GM12875 (cell line): ENCODE measurements at regions not wholly inside any gene's neighbourhood (a gene's known extent, or its start where the extent isn't known, plus 50 kb on each side); places are given as distances from the start of the nearest gene placed in this dataset.

Source experiments
- H3K4me3 ChIP-seq: one replicate; pipeline ENCODE4 v1.5.1; 2011; ENCODE audit warnings: low read depth, low read length, control low read depth
- TF ChIP-seq, protein P1 (sequence below): IDR thresholded peaks from 2 replicates; pipeline ENCODE4 v1.5.1; 2011; ENCODE audit warnings: low read depth, mild to moderate bottlenecking, control low read depth, inconsistent platforms, low read length, moderate library complexity, borderline replicate concordance; ENCODE audit not compliant: insufficient read depth

DNA sequence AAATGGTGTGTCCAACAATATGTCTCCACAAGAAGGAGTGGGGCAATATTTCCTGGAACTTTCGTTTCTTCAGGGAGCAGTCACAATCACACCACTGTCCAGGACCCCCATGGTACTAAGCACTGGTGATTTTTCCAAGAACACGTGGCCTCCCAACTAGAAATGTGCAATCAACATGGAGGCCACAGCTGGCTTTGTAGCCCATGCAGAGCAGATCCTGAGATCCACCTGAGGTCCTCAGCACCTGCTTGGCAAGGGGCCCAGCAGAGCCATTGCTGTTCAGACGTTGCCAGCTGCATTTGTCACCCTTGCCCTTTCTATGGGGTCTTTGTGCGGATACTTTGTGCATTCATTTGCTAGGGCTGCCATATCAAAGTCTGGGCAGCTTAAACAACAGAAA lies 334.5 kb upstream of the IRX4 start:
- no peak overlapping the region for H3K4me3 ChIP-seq
- TF ChIP-seq, protein P1, sequence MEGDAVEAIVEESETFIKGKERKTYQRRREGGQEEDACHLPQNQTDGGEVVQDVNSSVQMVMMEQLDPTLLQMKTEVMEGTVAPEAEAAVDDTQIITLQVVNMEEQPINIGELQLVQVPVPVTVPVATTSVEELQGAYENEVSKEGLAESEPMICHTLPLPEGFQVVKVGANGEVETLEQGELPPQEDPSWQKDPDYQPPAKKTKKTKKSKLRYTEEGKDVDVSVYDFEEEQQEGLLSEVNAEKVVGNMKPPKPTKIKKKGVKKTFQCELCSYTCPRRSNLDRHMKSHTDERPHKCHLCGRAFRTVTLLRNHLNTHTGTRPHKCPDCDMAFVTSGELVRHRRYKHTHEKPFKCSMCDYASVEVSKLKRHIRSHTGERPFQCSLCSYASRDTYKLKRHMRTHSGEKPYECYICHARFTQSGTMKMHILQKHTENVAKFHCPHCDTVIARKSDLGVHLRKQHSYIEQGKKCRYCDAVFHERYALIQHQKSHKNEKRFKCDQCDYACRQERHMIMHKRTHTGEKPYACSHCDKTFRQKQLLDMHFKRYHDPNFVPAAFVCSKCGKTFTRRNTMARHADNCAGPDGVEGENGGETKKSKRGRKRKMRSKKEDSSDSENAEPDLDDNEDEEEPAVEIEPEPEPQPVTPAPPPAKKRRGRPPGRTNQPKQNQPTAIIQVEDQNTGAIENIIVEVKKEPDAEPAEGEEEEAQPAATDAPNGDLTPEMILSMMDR, result no peak

DNA sequence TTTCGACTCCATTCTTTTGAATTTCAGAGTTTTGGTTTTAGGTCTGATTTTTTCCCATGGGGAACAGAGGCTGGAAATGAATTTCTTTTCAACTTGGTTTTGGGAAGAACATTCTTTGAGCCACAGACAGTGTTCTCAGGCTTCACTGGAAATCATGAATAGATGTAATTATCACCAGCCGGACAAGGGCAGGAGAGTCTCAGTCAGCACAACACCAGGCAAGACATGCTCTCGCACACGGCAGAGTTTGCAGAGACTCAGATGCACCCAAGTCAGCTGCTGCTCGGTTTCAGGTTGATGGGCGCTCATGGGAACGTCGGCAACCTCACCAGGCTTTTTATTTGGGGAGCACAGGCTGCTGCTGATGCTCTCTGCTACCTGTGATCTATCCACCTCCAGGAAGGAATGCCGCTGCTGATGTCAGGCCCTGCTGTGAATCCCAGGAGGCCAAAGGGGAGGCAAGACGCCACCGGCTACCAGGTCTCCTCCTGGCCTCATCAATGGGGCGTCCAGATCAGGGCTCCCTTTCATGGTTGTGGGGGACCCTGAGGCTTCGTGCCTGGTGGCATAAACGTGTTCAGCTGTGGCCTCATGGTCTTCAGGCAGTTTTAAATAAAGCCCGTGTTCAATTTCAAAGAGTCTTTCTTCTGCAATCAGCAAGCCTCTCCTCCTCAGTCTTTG lies 332.3 kb upstream of the IRX4 start:
- TF ChIP-seq, protein P1, result no peak
- no peak overlapping the region for H3K4me3 ChIP-seq

DNA sequence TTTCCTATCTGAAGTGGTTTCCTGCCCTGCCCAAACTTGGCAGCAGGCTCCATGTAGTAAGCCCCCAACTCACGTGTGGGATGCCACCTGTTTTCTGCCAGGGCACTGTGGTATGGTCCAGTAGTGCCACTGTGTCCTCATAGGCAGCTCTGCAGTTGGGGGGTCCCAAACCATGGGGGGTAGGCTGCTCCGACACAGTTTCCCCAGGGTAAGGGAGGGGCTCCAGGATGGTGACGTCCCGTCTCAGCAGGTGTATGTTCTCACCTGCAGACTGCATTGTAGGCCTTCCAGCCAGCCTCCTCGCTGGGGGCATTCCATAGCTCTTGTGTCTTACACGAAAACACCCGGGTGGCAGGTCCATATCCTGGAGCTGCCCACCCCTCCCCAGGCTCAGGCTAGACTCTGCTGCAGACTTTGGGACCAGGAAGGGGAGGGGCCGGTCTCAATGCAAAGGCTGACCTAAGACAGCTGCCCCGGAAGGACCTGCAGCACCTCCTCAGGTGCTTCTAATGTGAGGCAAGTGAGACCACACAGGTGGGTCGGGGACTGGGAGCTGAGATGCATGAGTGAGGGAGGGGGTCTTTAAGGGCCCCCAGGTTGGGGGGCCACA lies 330.5 kb upstream of the IRX4 start:
- TF ChIP-seq, protein P1, result no peak
- H3K4me3 ChIP-seq, result no peak overlapping the region

DNA sequence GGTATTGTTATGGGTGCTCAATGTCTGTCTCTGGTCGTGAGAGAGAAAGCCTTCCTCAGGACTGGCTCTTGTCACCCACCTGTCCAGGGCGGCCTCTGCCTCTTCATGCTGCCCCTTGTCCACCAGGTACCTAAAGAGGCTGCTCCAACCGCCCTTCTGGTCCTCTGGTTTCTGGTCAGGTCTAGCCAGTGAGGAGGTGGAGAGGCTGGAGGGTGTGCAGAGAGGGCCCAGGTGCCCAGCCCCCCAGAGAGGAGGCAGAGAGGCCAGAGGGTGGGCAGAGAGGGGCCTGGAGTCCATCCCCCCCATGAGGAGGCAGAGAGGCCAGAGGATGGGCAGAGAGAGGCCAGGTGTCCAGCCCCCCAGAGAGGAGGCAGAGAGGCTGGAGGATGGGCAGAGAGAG lies 329.8 kb upstream of the IRX4 start:
- H3K4me3 ChIP-seq, result no peak overlapping the region
- TF ChIP-seq, protein P1, result no peak

DNA sequence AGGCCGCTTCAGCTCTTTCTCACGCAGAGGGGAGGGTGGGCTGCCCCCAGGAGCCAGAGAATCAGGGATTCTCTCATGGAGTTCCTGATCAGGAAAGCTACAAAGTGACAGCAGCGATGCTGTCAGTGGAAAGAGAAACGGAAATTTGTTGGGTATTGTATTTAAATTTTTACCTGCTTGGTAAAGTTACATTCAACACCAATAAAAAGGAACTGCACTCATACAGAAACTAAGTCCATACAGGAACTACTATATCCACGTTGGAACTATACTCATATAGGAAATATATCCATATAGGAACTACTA lies 325.5 kb upstream of the IRX4 start:
- TF ChIP-seq, protein P1, result no peak
- H3K4me3 ChIP-seq, result no peak overlapping the region

DNA sequence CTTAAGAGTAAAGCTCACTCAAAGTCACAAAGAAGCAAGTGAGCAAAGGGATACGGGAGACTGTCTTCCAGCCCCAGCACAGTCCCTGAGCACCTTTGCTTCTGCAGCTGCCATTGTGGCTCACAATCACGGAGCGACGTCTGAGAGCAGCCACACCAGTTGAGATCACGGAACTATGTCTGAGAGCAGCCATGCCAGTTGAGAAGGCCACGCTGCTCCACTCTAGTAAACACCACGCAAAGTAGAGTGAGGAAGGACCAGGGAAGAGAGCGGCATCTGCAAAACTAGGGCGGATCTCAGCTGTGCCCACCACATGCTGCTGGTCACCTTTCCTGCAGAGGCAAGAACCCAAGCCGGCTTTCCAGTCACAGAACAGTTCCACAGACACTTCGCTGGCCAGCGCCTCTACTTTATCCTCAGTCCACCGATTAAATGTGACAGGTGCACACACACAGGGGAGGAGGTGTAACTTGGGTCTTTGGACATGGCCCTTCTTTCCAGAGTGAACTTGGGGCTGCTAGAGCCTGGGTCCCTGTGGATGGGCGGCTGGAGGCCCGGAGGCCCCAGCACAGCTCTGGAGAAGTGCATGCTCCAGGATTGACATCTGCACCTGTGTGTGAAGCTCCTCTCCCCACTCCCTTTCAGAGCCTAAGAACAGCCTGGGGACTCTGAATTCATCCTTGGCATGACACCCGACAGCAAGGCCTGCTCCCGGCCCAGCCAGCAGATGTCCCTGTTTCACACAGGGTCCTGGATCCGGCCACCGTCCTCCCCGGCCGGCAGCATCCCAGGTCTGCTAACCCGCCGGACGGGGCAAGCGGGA lies 324.9 kb upstream of the IRX4 start:
- TF ChIP-seq, protein P1, result no peak
- H3K4me3 ChIP-seq, result no peak overlapping the region

DNA sequence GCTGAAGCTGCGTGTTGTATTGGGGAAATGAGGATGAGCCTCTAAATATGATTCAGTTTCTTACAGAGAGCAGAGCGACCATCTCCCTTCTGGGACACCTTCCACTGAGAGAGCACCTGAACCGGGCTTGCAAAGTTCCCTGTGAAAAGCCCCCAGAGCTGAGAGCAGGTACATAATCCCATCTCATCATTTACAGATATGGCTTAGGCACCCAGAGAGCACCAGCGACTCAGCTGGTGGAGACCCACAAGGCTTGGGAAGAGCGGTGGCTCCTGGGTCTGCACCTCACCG lies 324.3 kb upstream of the IRX4 start:
- TF ChIP-seq, protein P1, result no peak
- H3K4me3 ChIP-seq, result no peak overlapping the region
